ENCODE measurements at regions not wholly inside any gene's neighbourhood (a gene's known extent, or its start where the extent isn't known, plus 50 kb on each side); places are given as distances from the start of the nearest gene placed in this dataset.
"Not testable (repeated sequence)": the region's sequence is repeated elsewhere in the genome, so short reads cannot be mapped to it uniquely, and the experiment has no call there.

DNA sequence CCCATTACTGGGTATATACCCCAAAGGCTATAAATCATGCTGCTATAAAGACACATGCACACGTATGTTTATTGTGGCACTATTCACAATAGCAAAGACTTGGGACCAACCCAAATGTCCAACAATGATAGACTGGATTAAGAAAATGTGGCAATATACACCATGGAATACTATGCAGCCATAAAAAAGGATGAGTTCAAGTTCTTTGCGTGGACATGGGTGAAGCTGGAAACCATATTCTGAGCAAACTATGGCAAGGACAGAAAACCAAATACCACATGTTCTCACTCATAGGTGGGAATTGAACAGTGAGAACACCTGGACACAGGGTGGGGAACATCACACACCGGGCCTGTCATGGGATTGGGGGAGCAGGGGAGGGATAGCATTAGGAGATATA is 54.4 kb upstream of the MUCL1 start:
- not testable (repeated sequence) for H3K4me3 Mint-ChIP-seq; ATAC-seq (replicated peaks); H3K9me3 Mint-ChIP-seq; H3K27ac Mint-ChIP-seq; H3K4me1 Mint-ChIP-seq; H3K27me3 Mint-ChIP-seq; H3K36me3 Mint-ChIP-seq (ENCODE audit: low read depth)

DNA sequence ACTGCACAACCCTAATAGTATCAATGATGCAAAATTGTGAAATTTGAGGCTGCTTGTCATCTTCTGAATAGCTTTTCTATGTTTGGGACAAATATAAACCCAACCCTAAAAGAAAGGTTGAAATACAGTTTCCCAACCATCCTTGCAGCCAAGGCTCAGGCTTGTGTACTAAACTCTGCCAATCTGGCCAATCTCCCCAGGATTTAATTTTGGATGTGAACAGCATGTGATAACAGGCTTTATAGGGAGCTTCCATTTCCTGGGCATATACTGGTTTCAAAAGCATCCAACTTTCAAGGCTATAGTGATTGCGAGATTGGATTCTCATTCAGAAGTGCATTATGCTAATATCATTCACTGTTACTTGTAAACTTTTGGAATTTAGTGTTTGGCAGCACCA is 55.7 kb upstream of the MUCL1 start:
- H3K27me3 Mint-ChIP-seq, result no peaks in the 10 kb centered on the region
- H3K27ac Mint-ChIP-seq, result no peak overlapping the region
- H3K9me3 Mint-ChIP-seq, result no peaks in the 10 kb centered on the region
- no peaks in the 10 kb centered on the region for H3K36me3 Mint-ChIP-seq (ENCODE audit: low read depth)
- H3K4me1 Mint-ChIP-seq, result no peaks in the 10 kb centered on the region
- no peak overlapping the region for H3K4me3 Mint-ChIP-seq
- no peak for ATAC-seq (replicated peaks)

DNA sequence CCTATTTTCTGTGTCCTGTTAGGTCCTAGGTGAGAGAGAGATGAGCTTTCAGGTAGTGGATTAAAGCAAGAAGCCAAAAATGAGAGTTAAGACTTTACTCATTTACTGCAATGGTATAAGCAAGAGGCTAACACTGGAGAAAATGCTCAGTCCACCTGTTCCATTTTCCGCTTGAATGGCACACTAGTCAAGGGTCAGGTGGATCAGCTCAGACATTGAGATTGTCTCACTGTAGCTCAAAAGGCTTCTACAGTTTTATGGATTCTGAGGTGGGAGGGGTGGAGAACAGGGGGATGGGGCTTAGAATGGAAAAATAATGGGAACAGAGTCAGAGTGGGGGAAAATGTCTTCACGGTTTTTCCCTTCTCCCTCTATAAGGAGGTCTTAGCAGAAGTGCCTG is 57.3 kb upstream of the MUCL1 start:
- H3K36me3 Mint-ChIP-seq (ENCODE audit: low read depth), result no peaks in the 10 kb centered on the region
- no peak overlapping the region for H3K4me3 Mint-ChIP-seq

DNA sequence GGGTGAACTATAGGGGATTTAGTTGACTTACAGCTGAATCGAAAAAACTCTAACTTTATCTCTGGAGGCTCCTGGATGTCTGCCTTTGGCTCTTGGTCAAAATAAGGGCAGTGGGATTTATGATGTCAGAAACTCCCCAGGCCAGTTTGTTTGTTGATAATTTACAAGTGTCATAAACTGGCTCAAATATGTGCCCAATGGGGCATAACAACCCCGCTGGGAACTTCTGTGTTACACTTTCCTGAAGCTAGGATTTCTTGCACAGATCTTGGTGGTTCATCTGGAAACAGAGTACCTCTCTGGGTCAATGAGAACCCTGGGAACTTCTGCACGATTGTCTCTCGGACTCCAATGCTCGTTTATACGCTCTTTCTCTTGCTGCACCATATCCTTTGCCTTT is 58.7 kb upstream of the MUCL1 start:
- Mint-ChIP-seq H3K4me3 (no peak overlapping the region), H3K27ac (no peak overlapping the region), H3K36me3 (ENCODE audit: low read depth) (no peaks in the 10 kb centered on the region), H3K27me3 (no peaks in the 10 kb centered on the region), H3K9me3 (no peaks in the 10 kb centered on the region), H3K4me1 (no peaks in the 10 kb centered on the region)
- ATAC-seq (replicated peaks), result no peak

More for the DNA sequence above, 57.3 kb upstream of the MUCL1 start:
- Mint-ChIP-seq H3K4me1 (no peaks in the 10 kb centered on the region), H3K27ac (no peak overlapping the region), H3K27me3 (no peaks in the 10 kb centered on the region), H3K9me3 (no peaks in the 10 kb centered on the region)
- no peak for ATAC-seq (replicated peaks)

DNA sequence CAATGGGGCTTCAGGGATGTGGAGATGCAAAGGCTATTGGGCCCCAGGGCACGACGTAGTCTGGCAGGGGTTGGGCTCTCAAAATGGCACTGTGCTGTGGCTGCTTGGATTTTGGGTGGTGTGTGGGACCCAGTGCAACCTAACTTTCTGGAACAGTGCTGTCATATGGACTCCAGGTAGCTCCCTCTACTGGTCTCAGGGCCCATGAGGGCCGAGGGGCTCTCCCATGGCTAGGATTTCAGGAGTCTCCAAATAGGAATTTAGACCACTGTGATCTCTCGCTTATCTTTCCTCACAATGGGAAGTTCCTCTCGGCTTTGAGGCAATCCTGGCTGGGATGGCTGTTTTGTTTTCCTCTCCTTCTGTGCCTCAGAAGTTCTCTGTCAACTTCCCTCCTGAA is 68.2 kb upstream of the MUCL1 start:
- Mint-ChIP-seq H3K27ac (no peak overlapping the region), H3K27me3 (peaks cover 13% of the 10 kb centered on the region), H3K9me3 (peaks cover 20% of the 10 kb centered on the region), H3K36me3 (ENCODE audit: low read depth) (no peaks in the 10 kb centered on the region), H3K4me1 (no peaks in the 10 kb centered on the region), H3K4me3 (no peak overlapping the region)
- ATAC-seq (replicated peaks), result no peak

DNA sequence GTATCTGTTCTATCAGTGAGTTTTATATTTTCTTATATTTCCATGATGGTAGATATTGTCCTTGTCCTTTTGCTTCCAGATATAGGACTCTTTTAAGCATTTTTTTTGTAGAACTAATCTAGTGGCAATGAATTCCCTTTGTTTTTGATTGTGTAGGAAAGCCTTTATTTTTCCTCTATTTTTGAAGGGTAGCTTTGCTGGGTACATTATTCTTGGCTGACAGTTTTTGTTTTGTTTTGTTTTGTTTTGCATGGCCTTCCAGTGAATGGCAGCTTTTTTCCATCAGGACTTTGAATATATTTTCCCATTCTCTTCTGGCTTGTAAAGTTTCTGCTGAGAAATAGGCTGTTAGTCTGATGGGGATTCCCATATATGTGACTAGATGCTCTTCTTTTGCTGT is 70.2 kb upstream of the MUCL1 start:
- Mint-ChIP-seq H3K36me3 (ENCODE audit: low read depth) (no peaks in the 10 kb centered on the region), H3K27ac (no peak overlapping the region), H3K9me3 (peaks cover 20% of the 10 kb centered on the region), H3K4me1 (no peaks in the 10 kb centered on the region), H3K4me3 (no peak overlapping the region), H3K27me3 (peaks cover 16% of the 10 kb centered on the region)
- ATAC-seq (replicated peaks), result no peak

DNA sequence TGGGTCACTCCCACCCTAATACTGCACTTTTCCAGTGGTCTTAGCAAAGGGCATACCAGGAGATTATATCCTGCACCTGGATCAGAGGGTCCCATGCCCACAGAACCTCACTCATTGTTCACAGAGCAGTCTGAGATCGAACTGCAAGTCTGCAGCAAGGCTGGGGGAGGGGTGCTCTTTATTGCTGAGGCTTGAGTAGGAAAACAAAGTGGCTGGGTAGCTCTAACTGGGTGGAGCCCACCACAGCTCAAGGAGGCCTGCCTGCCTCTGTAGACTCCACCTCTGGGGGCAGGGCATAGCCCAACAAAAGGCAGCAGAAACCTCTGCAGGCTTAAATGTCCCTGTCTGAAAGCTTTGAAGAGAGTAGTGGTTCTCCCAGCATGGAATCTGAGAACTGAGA is 77.3 kb upstream of the MUCL1 start:
- H3K4me1 Mint-ChIP-seq; H3K9me3 Mint-ChIP-seq; H3K27ac Mint-ChIP-seq; H3K36me3 Mint-ChIP-seq (ENCODE audit: low read depth); ATAC-seq (replicated peaks); H3K4me3 Mint-ChIP-seq: not testable (repeated sequence)
- peaks cover 20% of the 10 kb centered on the region for H3K27me3 Mint-ChIP-seq

DNA sequence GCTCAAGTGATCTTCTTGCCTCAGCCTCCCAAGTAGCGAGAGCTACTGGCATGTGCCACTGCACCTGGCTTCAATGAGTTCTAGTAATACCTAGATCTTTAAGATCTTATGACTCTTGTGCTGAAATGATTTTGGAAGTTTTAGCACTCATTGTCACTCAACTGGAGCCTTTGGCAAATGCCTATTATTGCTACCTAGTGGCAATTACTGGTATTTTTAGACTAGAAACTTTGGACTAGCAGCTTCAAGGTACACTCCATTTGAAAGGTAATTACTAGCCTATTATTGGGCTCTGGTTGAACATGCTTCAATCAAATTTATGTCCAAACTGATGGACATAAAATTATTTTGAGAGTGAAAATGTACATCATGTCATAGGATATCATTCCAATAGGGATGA is 80.7 kb upstream of the MUCL1 start:
- no peak for ATAC-seq (replicated peaks)
- H3K4me3 Mint-ChIP-seq, result no peak overlapping the region
- no peaks in the 10 kb centered on the region for H3K4me1 Mint-ChIP-seq
- peaks cover 16% of the 10 kb centered on the region for H3K27me3 Mint-ChIP-seq
- H3K27ac Mint-ChIP-seq, result no peak overlapping the region
- peaks cover 4% of the 10 kb centered on the region for H3K9me3 Mint-ChIP-seq
- H3K36me3 Mint-ChIP-seq (ENCODE audit: low read depth), result no peaks in the 10 kb centered on the region

DNA sequence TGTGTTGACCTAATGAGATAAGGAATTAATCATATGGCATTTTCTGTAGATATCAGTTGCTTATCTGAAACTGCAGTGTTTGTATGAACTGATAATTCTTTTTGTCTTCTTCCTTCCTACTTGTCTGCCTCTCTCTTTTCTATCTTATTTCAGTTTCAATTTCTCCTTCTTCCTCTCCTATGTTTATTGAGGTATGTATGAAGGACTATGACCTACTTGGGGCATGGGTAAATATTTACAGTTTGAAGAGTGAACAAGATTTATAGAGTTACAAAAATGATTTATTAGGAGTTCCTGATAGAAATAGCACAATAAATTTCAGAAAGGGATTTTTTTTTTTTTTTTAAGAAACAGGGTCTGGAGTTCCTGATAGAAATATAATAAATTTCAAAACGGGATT is 88.7 kb upstream of the MUCL1 start:
- peak overlapping the region; percentile 78 for H3K27ac Mint-ChIP-seq

DNA sequence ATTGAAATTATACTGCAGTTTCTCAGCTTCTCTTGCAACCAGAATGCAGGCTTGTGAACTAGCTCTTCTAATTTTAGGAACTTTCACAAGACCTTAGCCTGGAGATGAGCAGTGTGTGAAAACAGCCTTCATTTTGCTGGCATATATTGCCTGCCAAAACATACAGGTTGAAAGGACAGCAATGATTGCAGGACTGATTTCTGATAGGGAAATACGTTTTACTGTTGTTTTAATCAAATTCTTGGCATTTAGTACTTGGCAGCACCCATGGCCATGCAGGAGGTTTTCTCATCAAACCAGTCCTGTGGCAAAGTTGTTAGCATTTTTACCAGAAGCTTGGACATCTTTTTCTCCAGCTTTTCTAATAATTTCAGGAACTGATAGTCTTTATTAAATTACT is 91.9 kb upstream of the MUCL1 start:
- ATAC-seq (replicated peaks), result no peak
- Mint-ChIP-seq H3K4me1 (peaks cover 6% of the 10 kb centered on the region), H3K27me3 (no peaks in the 10 kb centered on the region), H3K9me3 (no peaks in the 10 kb centered on the region), H3K36me3 (ENCODE audit: low read depth) (no peaks in the 10 kb centered on the region), H3K27ac (no peak overlapping the region), H3K4me3 (no peak overlapping the region)

More for the DNA sequence above, 88.7 kb upstream of the MUCL1 start:
- no peaks in the 10 kb centered on the region for H3K9me3 Mint-ChIP-seq
- peak overlapping the region; percentile 28 for H3K4me3 Mint-ChIP-seq
- no peak for ATAC-seq (replicated peaks)
- no peaks in the 10 kb centered on the region for H3K27me3 Mint-ChIP-seq
- no peaks in the 10 kb centered on the region for H3K36me3 Mint-ChIP-seq (ENCODE audit: low read depth)
- H3K4me1 Mint-ChIP-seq, result peaks cover 6% of the 10 kb centered on the region

DNA sequence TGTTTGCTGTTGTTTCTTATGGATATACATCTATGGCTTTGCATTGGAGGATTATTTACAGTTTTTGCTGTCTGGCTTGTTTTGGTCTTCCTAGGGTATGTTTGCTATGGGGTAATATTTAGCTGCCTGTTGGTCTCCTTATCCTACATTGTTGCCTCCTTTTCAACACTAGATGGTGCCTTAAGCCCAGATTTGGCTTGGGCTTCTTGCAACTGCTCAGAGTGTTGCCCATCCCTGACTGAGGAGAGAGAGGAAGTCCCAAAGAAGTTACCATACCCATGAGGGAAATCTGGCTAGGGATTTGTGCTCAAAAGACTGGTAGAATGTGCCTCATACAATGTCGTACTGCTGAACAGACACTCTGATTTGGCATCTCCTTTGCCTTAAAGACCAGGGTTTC is 94.6 kb upstream of the MUCL1 start:
- Mint-ChIP-seq H3K36me3 (ENCODE audit: low read depth) (no peaks in the 10 kb centered on the region), H3K4me1 (no peaks in the 10 kb centered on the region), H3K27ac (no peak overlapping the region), H3K27me3 (no peaks in the 10 kb centered on the region), H3K4me3 (no peak overlapping the region), H3K9me3 (peaks cover 3% of the 10 kb centered on the region)
- no peak for ATAC-seq (replicated peaks)

DNA sequence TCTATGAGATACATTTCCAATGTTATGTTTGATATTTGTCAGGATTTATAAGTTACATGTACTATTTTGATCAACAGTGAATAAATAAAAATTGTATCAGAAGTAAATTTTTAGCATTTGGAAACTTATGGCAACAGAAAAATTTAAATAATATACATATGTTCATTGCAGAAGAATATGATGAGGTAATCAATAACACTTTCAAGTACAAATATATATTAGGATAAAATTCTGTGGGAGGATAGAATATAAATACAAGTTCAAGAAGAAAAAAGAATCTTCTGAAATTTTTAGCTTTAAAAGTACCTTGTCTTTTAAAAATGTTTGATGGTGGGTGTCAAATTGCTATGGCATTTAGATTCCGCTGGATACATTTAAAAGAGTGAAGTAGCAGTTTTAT is 102.8 kb upstream of the MUCL1 start:
- H3K27ac Mint-ChIP-seq, result no peak overlapping the region
- no peaks in the 10 kb centered on the region for H3K36me3 Mint-ChIP-seq (ENCODE audit: low read depth)
- no peak overlapping the region for H3K4me3 Mint-ChIP-seq
- H3K27me3 Mint-ChIP-seq, result no peaks in the 10 kb centered on the region
- H3K9me3 Mint-ChIP-seq, result peaks cover 3% of the 10 kb centered on the region
- no peak for ATAC-seq (replicated peaks)
- H3K4me1 Mint-ChIP-seq, result peaks cover 11% of the 10 kb centered on the region

DNA sequence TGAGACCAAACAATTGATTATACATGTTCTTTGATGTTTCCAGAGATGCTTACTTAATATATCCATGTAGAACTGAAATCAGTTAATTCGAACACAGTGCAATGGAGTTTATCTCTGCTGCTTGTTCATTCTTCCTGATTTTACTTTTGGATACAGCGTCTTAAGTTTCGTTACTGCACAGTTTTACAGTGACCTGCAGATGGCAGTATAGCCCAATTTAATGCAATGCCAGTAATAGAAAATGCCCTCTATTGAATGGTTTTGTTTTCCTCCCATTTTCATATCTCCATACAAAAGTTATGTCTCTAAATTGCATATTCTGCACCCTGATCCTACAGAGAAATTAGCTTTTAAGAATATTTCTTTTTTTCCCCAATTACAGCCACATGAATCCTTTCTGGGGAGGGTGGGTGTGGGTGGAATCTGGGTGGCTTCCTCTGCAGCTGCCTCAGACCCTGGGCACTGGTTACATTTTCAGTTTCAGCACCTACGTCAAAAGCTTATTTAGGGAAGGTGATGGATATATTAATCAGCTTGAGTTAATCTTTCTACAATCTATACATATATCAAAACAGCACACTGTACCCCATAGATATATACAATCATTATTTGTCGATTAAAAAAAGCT is 101.1 kb upstream of the DCD start:
- Mint-ChIP-seq H3K4me3 (peak overlapping the region; percentile 2), H3K27me3 (no peaks in the 10 kb centered on the region), H3K4me1 (peaks cover 14% of the 10 kb centered on the region), H3K9me3 (no peaks in the 10 kb centered on the region), H3K27ac (no peak overlapping the region), H3K36me3 (ENCODE audit: low read depth) (no peaks in the 10 kb centered on the region)
- ATAC-seq (replicated peaks), result peak; percentile 68

DNA sequence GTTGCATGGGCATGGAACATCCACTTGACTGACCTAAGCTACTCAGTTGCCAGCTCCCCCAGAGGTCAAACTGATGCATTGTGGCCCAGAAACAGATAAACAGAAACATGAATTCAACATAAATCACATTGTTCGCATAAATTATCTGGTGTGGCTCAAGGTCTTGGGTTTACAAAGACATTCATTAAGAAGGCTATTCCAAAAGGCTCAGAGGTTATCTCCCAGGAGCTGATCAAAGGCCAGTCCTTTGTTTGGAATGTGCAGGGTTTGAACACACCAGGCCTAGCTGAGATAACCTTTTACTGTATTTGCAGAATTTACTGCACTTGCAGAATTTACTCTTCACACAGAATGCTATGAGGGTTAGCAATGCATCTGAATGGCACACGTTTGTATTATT is 96.4 kb upstream of the DCD start:
- no peak overlapping the region for H3K4me3 Mint-ChIP-seq
- H3K9me3 Mint-ChIP-seq, result no peaks in the 10 kb centered on the region
- H3K27ac Mint-ChIP-seq, result no peak overlapping the region
- H3K36me3 Mint-ChIP-seq (ENCODE audit: low read depth), result no peaks in the 10 kb centered on the region
- H3K27me3 Mint-ChIP-seq, result no peaks in the 10 kb centered on the region
- no peak for ATAC-seq (replicated peaks)
- H3K4me1 Mint-ChIP-seq, result peaks cover 29% of the 10 kb centered on the region

DNA sequence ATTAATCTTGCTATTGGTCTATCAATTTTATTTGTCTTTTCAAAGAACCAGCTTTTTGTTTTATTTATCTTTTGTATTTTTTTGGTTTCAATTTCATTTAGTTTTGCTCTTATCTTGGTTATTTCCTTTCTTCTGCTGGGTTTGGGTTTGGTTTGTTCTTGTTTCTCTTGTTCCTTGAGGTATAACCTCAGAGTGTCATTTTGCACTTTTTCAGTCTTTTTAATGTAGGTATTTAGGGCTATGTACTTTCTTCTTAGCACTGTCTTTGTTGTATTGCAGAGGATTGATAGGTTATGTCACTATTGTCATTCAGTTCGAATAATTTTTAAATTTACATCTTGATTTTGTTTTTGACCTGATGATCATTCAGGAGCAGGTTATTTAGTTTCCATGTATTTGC is 92.7 kb upstream of the DCD start:
- Mint-ChIP-seq H3K27me3 (no peaks in the 10 kb centered on the region), H3K27ac (no peak overlapping the region), H3K36me3 (ENCODE audit: low read depth) (no peaks in the 10 kb centered on the region), H3K4me1 (peaks cover 43% of the 10 kb centered on the region), H3K4me3 (peak overlapping the region; percentile 30), H3K9me3 (peaks cover 10% of the 10 kb centered on the region)
- ATAC-seq (replicated peaks), result peak; percentile 43

DNA sequence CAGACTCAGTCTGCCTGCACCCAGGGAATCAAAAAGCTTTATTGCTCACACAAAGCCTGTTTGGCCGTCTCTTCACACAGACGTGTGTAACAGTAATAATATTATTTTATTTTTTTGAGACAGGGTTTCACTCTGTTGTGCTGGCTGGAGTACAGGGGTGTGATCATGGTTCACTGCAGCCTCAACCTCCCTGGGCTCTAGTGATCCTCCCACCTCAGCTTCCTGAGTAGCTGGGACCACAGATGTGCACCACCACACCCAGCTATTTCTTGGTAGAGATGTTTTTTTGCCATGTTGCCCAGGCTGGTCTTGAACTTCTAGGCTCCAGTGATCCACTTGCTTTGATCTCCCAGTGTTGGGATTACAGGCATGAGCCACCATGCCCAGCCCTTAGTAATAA is 88.4 kb upstream of the DCD start:
- H3K27ac Mint-ChIP-seq, result no peak overlapping the region
- ATAC-seq (replicated peaks), result no peak
- H3K9me3 Mint-ChIP-seq, result peaks cover 14% of the 10 kb centered on the region
- H3K4me1 Mint-ChIP-seq, result peaks cover 33% of the 10 kb centered on the region
- H3K4me3 Mint-ChIP-seq, result no peak overlapping the region
- no peaks in the 10 kb centered on the region for H3K27me3 Mint-ChIP-seq
- no peaks in the 10 kb centered on the region for H3K36me3 Mint-ChIP-seq (ENCODE audit: low read depth)
